H1 (cell line): ENCODE measurements at regions not wholly inside any gene's neighbourhood (a gene's known extent, or its start where the extent isn't known, plus 50 kb on each side); places are given as distances from the start of the nearest gene placed in this dataset.

Experiments
- CTCF ChIA-PET: fragments of 300-600 bp; sonication (Branson Sonifier 250); formaldehyde crosslinking; loops from one replicate; lab custom pipeline; 2021; ENCODE audit not compliant: partially characterized antibody; lab: Charles Lee
- POLR2A ChIA-PET: fragments of 300-600 bp; sonication (Branson Sonifier 250); formaldehyde crosslinking; loops from one replicate; lab custom pipeline; 2021; ENCODE audit warnings: inconsistent platforms; ENCODE audit not compliant: partially characterized antibody; lab: Charles Lee
- DNase-seq, 2 experiments: peaks; one replicate each; pipeline versions ENCODE4 v3.0.0 to v3.0.0-alpha.2; 2010 to 2022; ENCODE audit warnings: low spot score in 2 of 2, low read depth in 1 of 2, mixed read lengths in 1 of 2
- FAIRE-seq: peaks from 2 replicates; lab custom pipeline; 2011; peaks lifted over from hg19 to GRCh38; lab: Jason Lieb, UNC
- H2AFZ ChIP-seq: 2 replicates; pipeline ENCODE4 v1.8.1; 2012; ENCODE audit warnings: low read length, inconsistent platforms
- H2AK5ac ChIP-seq: 2 replicates; pipeline ENCODE4 v1.6.1; 2013; ENCODE audit warnings: low read depth, low read length
- H2BK120ac ChIP-seq: replicated peaks from 2 replicates; pipeline ENCODE3; 2013; ENCODE audit warnings: low read depth, low read length, inconsistent platforms
- H2BK12ac ChIP-seq: 2 replicates; pipeline ENCODE4 v1.6.1; 2013; ENCODE audit warnings: low read depth, low read length
- H2BK15ac ChIP-seq: 2 replicates; pipeline ENCODE4 v1.6.1; 2013; ENCODE audit warnings: low read length
- H2BK20ac ChIP-seq: 2 replicates; pipeline ENCODE4 v1.6.1; 2013; ENCODE audit warnings: low read length
- H2BK5ac ChIP-seq: 2 replicates; pipeline ENCODE4 v1.6.1; 2013; ENCODE audit warnings: low read depth, low read length
- H3K14ac ChIP-seq: 2 replicates; pipeline ENCODE4 v1.6.1; 2013; ENCODE audit warnings: inconsistent platforms; ENCODE audit not compliant: insufficient read length
- H3K18ac ChIP-seq: 2 replicates; pipeline ENCODE4 v1.6.1; 2013; ENCODE audit warnings: low read length; ENCODE audit errors: extremely low read depth
- H3K23ac ChIP-seq: 2 replicates; pipeline ENCODE4 v1.6.1; 2013; ENCODE audit warnings: inconsistent platforms; ENCODE audit not compliant: insufficient read length
- H3K23me2 ChIP-seq: 2 replicates; pipeline ENCODE4 v1.6.1; 2013; ENCODE audit warnings: low read depth, low read length
- H3K27ac ChIP-seq: 2 replicates; pipeline ENCODE4 v1.6.1; 2011; ENCODE audit warnings: low read depth, low read length, inconsistent platforms
- H3K27me3 ChIP-seq, 4 experiments: replicated peaks in 1 of 4; 1 replicate in 1 of 4; 2 replicates in 3 of 4; pipeline versions ENCODE4 v1.6.1 to v1.8.1; 2011 to 2013; ENCODE audit warnings: low read length in 3 of 4, mild to moderate bottlenecking in 3 of 4, inconsistent platforms in 2 of 4, mixed read lengths in 2 of 4, moderate library complexity in 1 of 4; ENCODE audit not compliant: control insufficient read depth in 3 of 4, insufficient read depth in 3 of 4; ENCODE audit errors: extremely low read depth in 1 of 4
- H3K36me3 ChIP-seq, 4 experiments: 2 replicates each; pipeline versions ENCODE4 v1.6.1 to v1.8.1; 2011 to 2013; ENCODE audit warnings: mild to moderate bottlenecking in 4 of 4, low read length in 3 of 4, moderate library complexity in 2 of 4, control low read depth in 1 of 4, inconsistent platforms in 1 of 4; ENCODE audit not compliant: insufficient read depth in 4 of 4, control insufficient read depth in 2 of 4
- H3K4ac ChIP-seq: replicated peaks from 2 replicates; pipeline ENCODE3; 2013; ENCODE audit warnings: low read length, low read depth, mixed read lengths, inconsistent platforms; ENCODE audit not compliant: insufficient read length
- H3K4me1 ChIP-seq, 4 experiments: replicated peaks in 1 of 4; 1 replicate in 1 of 4; 2 replicates in 3 of 4; pipeline versions ENCODE4 v1.6.1 to v1.8.1; 2011 to 2013; ENCODE audit warnings: low read length in 3 of 4, inconsistent platforms in 2 of 4, mixed read lengths in 1 of 4; ENCODE audit not compliant: insufficient read depth in 4 of 4, control insufficient read depth in 3 of 4
- H3K4me2 ChIP-seq, 2 experiments: 2 replicates each; pipeline versions ENCODE4 v1.6.1 to v1.8.1; 2011 to 2013; ENCODE audit warnings: low read depth in 2 of 2, low read length in 2 of 2, control low read depth in 1 of 2, inconsistent platforms in 1 of 2, mild to moderate bottlenecking in 1 of 2; ENCODE audit not compliant: insufficient read depth in 1 of 2
- H3K4me3 ChIP-seq, 4 experiments: fragments of 200-600, 300-600 bp in 1 of 4; sonication (generic), shearing (Covaris generic), sonication (Bioruptor Twin) in 1 of 4; 2 replicates each; pipeline versions ENCODE4 v1.5.1 to v1.8.1; 2011 to 2016; ENCODE audit warnings: low read length in 4 of 4, low read depth in 3 of 4, control low read depth in 2 of 4, inconsistent platforms in 2 of 4, mild to moderate bottlenecking in 2 of 4, mixed read lengths in 1 of 4, moderate library complexity in 1 of 4; ENCODE audit not compliant: insufficient read depth in 2 of 4; ENCODE audit errors: extremely low read depth in 1 of 4
- H3K56ac ChIP-seq: replicated peaks from 2 replicates; pipeline ENCODE3; 2013; ENCODE audit warnings: low read depth, mild to moderate bottlenecking, mixed read lengths, low read length, inconsistent platforms; ENCODE audit not compliant: insufficient read length
- H3K79me1 ChIP-seq: 2 replicates; pipeline ENCODE4 v1.6.1; 2013; ENCODE audit warnings: low read depth, low read length, control low read depth
- H3K79me2 ChIP-seq, 2 experiments: 2 replicates each; pipeline versions ENCODE4 v1.6.1 to v1.8.1; 2012 to 2013; ENCODE audit warnings: low read length in 2 of 2, mild to moderate bottlenecking in 2 of 2, inconsistent platforms in 1 of 2; ENCODE audit not compliant: insufficient read depth in 2 of 2, control insufficient read depth in 1 of 2
- H3K9ac ChIP-seq, 4 experiments: replicated peaks in 1 of 4; 1 replicate in 1 of 4; 2 replicates in 3 of 4; pipeline versions ENCODE4 v1.6.1 to v1.8.1; 2011 to 2013; ENCODE audit warnings: low read depth in 3 of 4, low read length in 3 of 4, control low read depth in 2 of 4, mild to moderate bottlenecking in 2 of 4, moderate library complexity in 2 of 4, inconsistent platforms in 1 of 4; ENCODE audit errors: extremely low read depth in 1 of 4
- H3K9me3 ChIP-seq, 2 experiments: 2 replicates each; pipeline versions ENCODE4 v1.6.1 to v1.8.1; 2012 to 2013; ENCODE audit warnings: mild to moderate bottlenecking in 2 of 2, moderate library complexity in 2 of 2, control low read depth in 1 of 2, inconsistent platforms in 1 of 2, low read depth in 1 of 2, low read length in 1 of 2, mixed read lengths in 1 of 2; ENCODE audit not compliant: insufficient read depth in 2 of 2
- H4K20me1 ChIP-seq, 2 experiments: replicated peaks in 1 of 2; 2 replicates each; pipeline versions ENCODE3 to v1.8.1; 2011 to 2013; ENCODE audit warnings: inconsistent platforms in 2 of 2, low read length in 2 of 2, mild to moderate bottlenecking in 1 of 2; ENCODE audit not compliant: insufficient read depth in 2 of 2, control insufficient read depth in 1 of 2
- H4K5ac ChIP-seq: 2 replicates; pipeline ENCODE4 v1.6.1; 2013; ENCODE audit warnings: low read length, low read depth, mixed read lengths, inconsistent platforms; ENCODE audit not compliant: insufficient read length
- H4K8ac ChIP-seq: 2 replicates; pipeline ENCODE4 v1.8.0; 2013; ENCODE audit warnings: mild to moderate bottlenecking, moderate library complexity, low read length, inconsistent platforms; ENCODE audit not compliant: insufficient read depth; ENCODE audit errors: extremely low read depth
- H4K91ac ChIP-seq: replicated peaks from 2 replicates; pipeline ENCODE3; 2013; ENCODE audit warnings: low read length, mixed read lengths, inconsistent platforms; ENCODE audit not compliant: insufficient read length
- CHD2 ChIP-seq: IDR thresholded peaks from 2 replicates; pipeline ENCODE4 v1.6.1; 2012; ENCODE audit warnings: low read length, improper control_type of control experiment
- CTBP2 ChIP-seq: IDR thresholded peaks from 2 replicates; pipeline ENCODE4 v1.7.0; 2011; ENCODE audit warnings: borderline replicate concordance, mild to moderate bottlenecking, moderate library complexity, mixed read lengths, low read length; ENCODE audit not compliant: insufficient read depth, insufficient read length
- JUN ChIP-seq: IDR thresholded peaks from 2 replicates; pipeline ENCODE4 v1.6.1; 2011; ENCODE audit warnings: low read depth, mild to moderate bottlenecking, improper control_type of control experiment, low read length
- MAX ChIP-seq: IDR thresholded peaks from 2 replicates; pipeline ENCODE4 v1.6.1; 2012; ENCODE audit warnings: inconsistent platforms
- NANOG ChIP-seq: IDR thresholded peaks from 2 replicates; pipeline ENCODE4 v1.6.1; 2011; ENCODE audit warnings: low read length, low read depth, mild to moderate bottlenecking, inconsistent platforms; ENCODE audit not compliant: insufficient read depth, poor library complexity, severe bottlenecking
- POLR2AphosphoS5 ChIP-seq: IDR thresholded peaks from 2 replicates; pipeline ENCODE4 v1.6.1; 2011; ENCODE audit warnings: low read depth, low read length
- RBBP5 ChIP-seq: IDR thresholded peaks from 2 replicates; pipeline ENCODE4 v1.7.1; 2012; ENCODE audit warnings: low read depth, mild to moderate bottlenecking, inconsistent platforms, low read length, moderate library complexity, borderline replicate concordance
- RXRA ChIP-seq: IDR thresholded peaks from 2 replicates; pipeline ENCODE4 v1.6.1; 2011; ENCODE audit warnings: low read depth, mild to moderate bottlenecking, low read length, moderate library complexity; ENCODE audit not compliant: insufficient read depth
- SIRT6 ChIP-seq: IDR thresholded peaks from one replicate; pipeline ENCODE4 v1.7.1; 2012; ENCODE audit warnings: low read length, inconsistent platforms
- TAF1 ChIP-seq: IDR thresholded peaks from 2 replicates; pipeline ENCODE4 v1.6.1; 2011; ENCODE audit warnings: mild to moderate bottlenecking, low read depth, low read length
- YY1 ChIP-seq: IDR thresholded peaks from 2 replicates; pipeline ENCODE4 v1.6.1; 2011; ENCODE audit warnings: low read depth, mild to moderate bottlenecking, low read length
- WGBS, 2 experiments: shearing (Covaris generic) in 1 of 2; methylation state at CpG; one replicate each; pipeline versions ENCODE4 v1.1.6 to v1.1.7; 2013 to 2015; ENCODE audit warnings: low lambda C conversion rate in 2 of 2, mixed read lengths in 2 of 2, inconsistent platforms in 1 of 2, low coverage in 1 of 2, missing lambda C conversion rate in 1 of 2; ENCODE audit not compliant: insufficient replicate concordance in 2 of 2, insufficient coverage in 1 of 2, insufficient read length in 1 of 2; ENCODE audit errors: extremely low coverage in 1 of 2, missing lambda C conversion rate in 1 of 2; 5-methylcytosine and 5-hydroxymethylcytosine counted together

- 0 out of 2 replicates have a peak overlapping the region, but pooled peaks have one; percentile 51 for H2AFZ ChIP-seq
- FAIRE-seq, result no peak
- H4K8ac ChIP-seq, result no peak overlapping the region
- no peaks in the 10 kb centered on the region for H3K36me3 ChIP-seq
- TF ChIP-seq SIRT6 (no peak), POLR2AphosphoS5 (no peak), JUN (no peak), YY1 (no peak), CHD2 (no peak), RXRA (no peak), CTBP2 (no peak), RBBP5 (no peak), NANOG (no peak), MAX (no peak), TAF1 (no peak)
- H3K4ac ChIP-seq, result no peak overlapping the region
- no peak overlapping the region for H3K56ac ChIP-seq
- no peaks in the 10 kb centered on the region for H4K20me1 ChIP-seq
- no peak overlapping the region for H2BK12ac ChIP-seq
- no peaks in the 10 kb centered on the region for H3K9me3 ChIP-seq
- H3K23ac ChIP-seq, result no peak overlapping the region
- no peak overlapping the region for H2BK15ac ChIP-seq
- H3K4me2 ChIP-seq, result no peak overlapping the region
- no peak overlapping the region for H3K14ac ChIP-seq
- no peaks in the 10 kb centered on the region for H3K4me1 ChIP-seq
- H3K4me3 ChIP-seq, result no peak overlapping the region
- no peak overlapping the region for H2BK120ac ChIP-seq
- CTCF ChIA-PET, result interaction anchor here (0.6 kb wide), 1 partner anchor 1999 kb away, joined by 3 read pairs; no protein-coding TSS in a partner anchor
- no peak overlapping the region for H3K27ac ChIP-seq
- no peak for DNase-seq
- no peaks in the 10 kb centered on the region for H3K23me2 ChIP-seq
- H2AK5ac ChIP-seq, result no peak overlapping the region
- H3K9ac ChIP-seq, result no peak overlapping the region
- H3K79me1 ChIP-seq, result no peaks in the 10 kb centered on the region
- H2BK20ac ChIP-seq, result no peak overlapping the region
- no peak overlapping the region for H2BK5ac ChIP-seq
- no peak overlapping the region for H4K5ac ChIP-seq
- POLR2A ChIA-PET, result no interaction called here
- 95% methylated on average over 6 of the region's 6 CpGs; no CpG with 5 or more reads in 1 of the 2 experiments for WGBS, 2 experiments
- no peak overlapping the region for H3K18ac ChIP-seq
- H3K27me3 ChIP-seq, result no peaks in the 10 kb centered on the region
- H3K79me2 ChIP-seq, result no peaks in the 10 kb centered on the region
- no peak overlapping the region for H4K91ac ChIP-seq
These were observed 353.4 kb upstream of the SLC30A5 start for GRCh38 chr5:68740226-68740910.
